K562 (cell line): ENCODE measurements at regions not wholly inside any gene's neighbourhood (a gene's known extent, or its start where the extent isn't known, plus 50 kb on each side); places are given as distances from the start of the nearest gene placed in this dataset.
"Not testable (repeated sequence)": the region's sequence is repeated elsewhere in the genome, so short reads cannot be mapped to it uniquely, and the experiment has no call there.

Source experiments
- ASH1L ChIP-seq: fragments of 450-650 bp; IDR thresholded peaks from 2 replicates; pipeline ENCODE4 v1.6.1; 2018; ENCODE audit warnings: borderline replicate concordance, mild to moderate bottlenecking, low read depth; ENCODE audit not compliant: partially characterized antibody
- CTCF ChIP-seq, 3 experiments: IDR thresholded peaks in 2 of 3; conservative IDR thresholded peaks in 1 of 3; 2 replicates each; pipeline ENCODE4 v1.5.1; 2011 to 2012; ENCODE audit warnings: low read length in 3 of 3, mild to moderate bottlenecking in 3 of 3, control low read depth in 2 of 3, improper control_type of control experiment in 1 of 3, inconsistent platforms in 1 of 3, low read depth in 1 of 3, mixed read lengths in 1 of 3, moderate library complexity in 1 of 3; ENCODE audit not compliant: insufficient read depth in 2 of 3
- DEAF1 ChIP-seq: fragments of 450-650 bp; formaldehyde crosslinking; IDR thresholded peaks from 2 replicates; pipeline ENCODE4 v1.4.0; 2020; ENCODE audit warnings: mild to moderate bottlenecking, moderate library complexity
- HOXB6 ChIP-seq: fragments of 250-450 bp; sonication (Bioruptor Pico); IDR thresholded peaks from 2 replicates; pipeline ENCODE4 v1.5.1; 2022; ENCODE audit warnings: mild to moderate bottlenecking, borderline replicate concordance
- MAFK ChIP-seq: IDR thresholded peaks from 2 replicates; pipeline ENCODE4 v1.6.1; 2011; ENCODE audit warnings: low read length, improper control_type of control experiment
- PKNOX1 ChIP-seq: fragments of 450-650 bp; IDR thresholded peaks from 2 replicates; pipeline ENCODE4 v1.6.1; 2016
- POLR2A ChIP-seq: fragments of 450-650 bp; conservative IDR thresholded peaks from 2 replicates; pipeline ENCODE4 v1.6.1; 2016
- SPI1 ChIP-seq: IDR thresholded peaks from 2 replicates; pipeline ENCODE4 v1.6.1; 2011; ENCODE audit warnings: low read depth, low read length, control low read depth, borderline replicate concordance
- TRIM24 ChIP-seq, 2 experiments: fragments of 450-650 bp; IDR thresholded peaks; 2 replicates each; pipeline ENCODE4 v1.6.1; 2016
- YY1 ChIP-seq, 3 experiments: IDR thresholded peaks; 2 replicates each; pipeline ENCODE4 v1.6.1; 2011; ENCODE audit warnings: low read length in 2 of 3, mild to moderate bottlenecking in 2 of 3, moderate library complexity in 2 of 3, borderline replicate concordance in 1 of 3, control low read depth in 1 of 3, low read depth in 1 of 3; ENCODE audit not compliant: insufficient read depth in 3 of 3, insufficient replicate concordance in 2 of 3, control insufficient read depth in 1 of 3, insufficient read length in 1 of 3; ENCODE audit errors: extremely low read depth in 1 of 3
- ZNF274 ChIP-seq: IDR thresholded peaks from 2 replicates; pipeline ENCODE4 v1.6.1; 2011; ENCODE audit warnings: low read depth, mild to moderate bottlenecking, low read length, moderate library complexity, borderline replicate concordance
- TF ChIP-seq, protein P1 (sequence below), 2 experiments: fragments of 450-650 bp; formaldehyde crosslinking in 1 of 2; IDR thresholded peaks; 2 replicates each; pipeline versions ENCODE4 v1.4.0 to v1.6.1; 2014 to 2020; ENCODE audit warnings: mild to moderate bottlenecking in 2 of 2, borderline replicate concordance in 1 of 2, low read depth in 1 of 2
- TF ChIP-seq, protein P2 (sequence below): sonication (generic); formaldehyde crosslinking; IDR thresholded peaks from 2 replicates; pipeline ENCODE4 v1.8.1; 2022; ENCODE audit warnings: missing genetic modification reagents
- TF ChIP-seq, protein P3 (sequence below): sonication (generic); formaldehyde crosslinking; IDR thresholded peaks from 2 replicates; pipeline ENCODE4 v1.4.0; 2020; ENCODE audit warnings: mild to moderate bottlenecking, missing genetic modification reagents

GRCh38 chr10:35817109-35817508 lies 175.0 kb upstream of the FZD8 start:
- not testable (repeated sequence) for TF ChIP-seq PKNOX1; HOXB6 (CRISPR knock-in tag); YY1 (IDR thresholded peaks at IDR 0.05; ENCODE audit: borderline replicate concordance in 1 of 3, control insufficient read depth in 1 of 3, extremely low read depth in 1 of 3, insufficient read depth in 3 of 3, insufficient read length in 1 of 3, insufficient replicate concordance in 2 of 3, low read depth in 1 of 3, low read length in 2 of 3); SPI1; DEAF1 (CRISPR knock-in tag); ZNF274; MAFK; ASH1L; POLR2A; CTCF (IDR thresholded peaks at IDR 0.05 in 2 of 3, conservative IDR thresholded peaks at IDR 0.05 in 1 of 3; ENCODE audit: insufficient read depth in 2 of 3, low read depth in 1 of 3, low read length in 3 of 3); TRIM24 (IDR thresholded peaks at IDR 0.05)
- TF ChIP-seq, protein P1, sequence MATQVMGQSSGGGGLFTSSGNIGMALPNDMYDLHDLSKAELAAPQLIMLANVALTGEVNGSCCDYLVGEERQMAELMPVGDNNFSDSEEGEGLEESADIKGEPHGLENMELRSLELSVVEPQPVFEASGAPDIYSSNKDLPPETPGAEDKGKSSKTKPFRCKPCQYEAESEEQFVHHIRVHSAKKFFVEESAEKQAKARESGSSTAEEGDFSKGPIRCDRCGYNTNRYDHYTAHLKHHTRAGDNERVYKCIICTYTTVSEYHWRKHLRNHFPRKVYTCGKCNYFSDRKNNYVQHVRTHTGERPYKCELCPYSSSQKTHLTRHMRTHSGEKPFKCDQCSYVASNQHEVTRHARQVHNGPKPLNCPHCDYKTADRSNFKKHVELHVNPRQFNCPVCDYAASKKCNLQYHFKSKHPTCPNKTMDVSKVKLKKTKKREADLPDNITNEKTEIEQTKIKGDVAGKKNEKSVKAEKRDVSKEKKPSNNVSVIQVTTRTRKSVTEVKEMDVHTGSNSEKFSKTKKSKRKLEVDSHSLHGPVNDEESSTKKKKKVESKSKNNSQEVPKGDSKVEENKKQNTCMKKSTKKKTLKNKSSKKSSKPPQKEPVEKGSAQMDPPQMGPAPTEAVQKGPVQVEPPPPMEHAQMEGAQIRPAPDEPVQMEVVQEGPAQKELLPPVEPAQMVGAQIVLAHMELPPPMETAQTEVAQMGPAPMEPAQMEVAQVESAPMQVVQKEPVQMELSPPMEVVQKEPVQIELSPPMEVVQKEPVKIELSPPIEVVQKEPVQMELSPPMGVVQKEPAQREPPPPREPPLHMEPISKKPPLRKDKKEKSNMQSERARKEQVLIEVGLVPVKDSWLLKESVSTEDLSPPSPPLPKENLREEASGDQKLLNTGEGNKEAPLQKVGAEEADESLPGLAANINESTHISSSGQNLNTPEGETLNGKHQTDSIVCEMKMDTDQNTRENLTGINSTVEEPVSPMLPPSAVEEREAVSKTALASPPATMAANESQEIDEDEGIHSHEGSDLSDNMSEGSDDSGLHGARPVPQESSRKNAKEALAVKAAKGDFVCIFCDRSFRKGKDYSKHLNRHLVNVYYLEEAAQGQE (IDR thresholded peaks at IDR 0.05; ENCODE audit: borderline replicate concordance): not testable (repeated sequence)
- TF ChIP-seq, protein P1 (CRISPR knock-in tag; IDR thresholded peaks at IDR 0.05; ENCODE audit: low read depth): not testable (repeated sequence)
- TF ChIP-seq, protein P2, sequence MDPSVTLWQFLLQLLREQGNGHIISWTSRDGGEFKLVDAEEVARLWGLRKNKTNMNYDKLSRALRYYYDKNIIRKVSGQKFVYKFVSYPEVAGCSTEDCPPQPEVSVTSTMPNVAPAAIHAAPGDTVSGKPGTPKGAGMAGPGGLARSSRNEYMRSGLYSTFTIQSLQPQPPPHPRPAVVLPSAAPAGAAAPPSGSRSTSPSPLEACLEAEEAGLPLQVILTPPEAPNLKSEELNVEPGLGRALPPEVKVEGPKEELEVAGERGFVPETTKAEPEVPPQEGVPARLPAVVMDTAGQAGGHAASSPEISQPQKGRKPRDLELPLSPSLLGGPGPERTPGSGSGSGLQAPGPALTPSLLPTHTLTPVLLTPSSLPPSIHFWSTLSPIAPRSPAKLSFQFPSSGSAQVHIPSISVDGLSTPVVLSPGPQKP (CRISPR knock-in tag): not testable (repeated sequence)
- TF ChIP-seq, protein P3, sequence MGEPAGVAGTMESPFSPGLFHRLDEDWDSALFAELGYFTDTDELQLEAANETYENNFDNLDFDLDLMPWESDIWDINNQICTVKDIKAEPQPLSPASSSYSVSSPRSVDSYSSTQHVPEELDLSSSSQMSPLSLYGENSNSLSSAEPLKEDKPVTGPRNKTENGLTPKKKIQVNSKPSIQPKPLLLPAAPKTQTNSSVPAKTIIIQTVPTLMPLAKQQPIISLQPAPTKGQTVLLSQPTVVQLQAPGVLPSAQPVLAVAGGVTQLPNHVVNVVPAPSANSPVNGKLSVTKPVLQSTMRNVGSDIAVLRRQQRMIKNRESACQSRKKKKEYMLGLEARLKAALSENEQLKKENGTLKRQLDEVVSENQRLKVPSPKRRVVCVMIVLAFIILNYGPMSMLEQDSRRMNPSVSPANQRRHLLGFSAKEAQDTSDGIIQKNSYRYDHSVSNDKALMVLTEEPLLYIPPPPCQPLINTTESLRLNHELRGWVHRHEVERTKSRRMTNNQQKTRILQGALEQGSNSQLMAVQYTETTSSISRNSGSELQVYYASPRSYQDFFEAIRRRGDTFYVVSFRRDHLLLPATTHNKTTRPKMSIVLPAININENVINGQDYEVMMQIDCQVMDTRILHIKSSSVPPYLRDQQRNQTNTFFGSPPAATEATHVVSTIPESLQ: not testable (repeated sequence)
